CD4-positive, alpha-beta T cell treated with Interleukin-6 at 100 ng/mL for 8 hours (primary cell): ENCODE measurements at regions not wholly inside any gene's neighbourhood (a gene's known extent, or its start where the extent isn't known, plus 50 kb on each side); places are given as distances from the start of the nearest gene placed in this dataset.
"Not testable (repeated sequence)": the region's sequence is repeated elsewhere in the genome, so short reads cannot be mapped to it uniquely, and the experiment has no call there.

Experiments
- DNase-seq: peaks from one replicate; pipeline ENCODE4 v3.0.0-alpha.2; 2020; ENCODE audit warnings: mixed read lengths, low spot score

DNA sequence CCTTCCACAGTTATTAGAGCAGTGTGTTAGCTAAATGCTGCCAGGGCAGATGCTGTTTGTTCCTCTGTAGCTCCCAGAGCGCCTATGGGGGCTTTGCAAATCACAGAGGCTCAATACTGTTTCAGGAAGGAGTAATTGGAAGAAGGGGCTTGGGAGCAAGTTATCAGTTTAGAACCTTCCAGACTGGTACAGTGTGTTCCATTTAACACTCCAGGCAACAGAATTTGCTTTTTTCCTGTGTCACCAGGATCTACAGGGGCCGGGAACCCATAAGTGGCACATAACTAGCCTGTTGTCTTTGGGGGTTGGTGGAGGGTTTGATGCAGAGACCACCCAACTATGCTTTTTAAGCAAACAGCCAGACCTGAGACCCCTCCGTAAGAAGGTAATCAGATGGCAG is 307.3 kb upstream of the KCNN2 start:
- no peak for DNase-seq

GRCh38 chr5:114055318-114056184 is 306.3 kb upstream of the KCNN2 start:
- DNase-seq, result no peak

DNA sequence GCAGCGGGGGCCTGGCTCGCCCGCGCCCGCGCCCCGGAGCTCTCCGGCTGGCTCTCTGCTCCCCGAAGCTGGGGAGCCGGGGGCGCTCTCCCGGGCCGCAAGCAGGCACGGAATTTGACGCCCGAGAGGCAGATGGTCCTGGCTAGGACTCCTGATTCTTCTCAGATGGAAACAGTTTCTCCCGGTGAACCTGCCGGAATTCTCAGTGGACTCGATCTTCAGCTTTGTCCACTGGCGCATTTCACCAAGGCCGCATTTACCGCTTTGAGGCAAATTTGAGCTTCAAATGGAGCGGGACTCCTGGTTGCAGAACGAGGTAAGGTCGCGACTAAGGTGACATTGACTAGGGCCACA is 305.7 kb upstream of the KCNN2 start:
- DNase-seq, result no peak

DNA sequence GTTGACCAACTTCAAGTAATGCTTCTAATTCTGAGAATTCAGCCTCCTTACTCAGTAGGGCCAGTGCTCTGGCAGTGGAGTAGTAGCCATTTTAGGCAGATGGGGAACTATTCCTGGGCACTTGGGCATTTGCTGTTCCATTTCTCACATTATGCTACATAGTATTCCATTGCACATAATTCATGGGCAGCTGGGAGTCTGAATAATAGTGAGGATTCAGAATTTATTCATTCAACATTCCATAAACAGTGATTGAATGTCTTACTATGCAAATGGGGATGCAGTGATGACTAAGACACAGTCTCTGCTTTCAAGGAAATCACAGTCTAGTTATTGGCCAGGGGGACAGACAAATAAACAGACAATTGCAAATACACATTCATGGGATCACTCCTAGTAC is 301.0 kb upstream of the KCNN2 start:
- DNase-seq, result no peak

GRCh38 chr5:114062932-114063867 is 298.7 kb upstream of the KCNN2 start:
- DNase-seq, result no peak

DNA sequence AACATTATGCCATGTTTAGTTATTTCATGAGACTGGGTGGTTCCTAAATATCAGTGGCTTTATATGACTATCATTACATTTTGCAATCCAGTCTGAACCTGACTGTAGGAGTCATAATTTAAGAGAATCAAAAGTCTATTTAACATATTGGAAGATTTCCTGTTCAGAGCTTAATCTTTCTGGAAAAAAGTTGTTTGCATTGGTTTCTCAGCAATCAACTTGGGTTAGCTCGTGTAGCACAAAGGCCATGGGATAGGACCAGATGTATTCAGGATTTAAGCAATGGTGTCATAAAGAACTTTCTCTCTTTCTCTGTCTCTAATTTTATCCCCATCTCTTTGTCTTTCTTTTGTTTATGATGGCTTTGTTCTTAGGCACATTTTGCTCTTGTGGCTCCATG is 296.0 kb upstream of the KCNN2 start:
- DNase-seq, result no peak

- no peak for DNase-seq
Measured at GRCh38 chr5:114070093-114070722, 291.7 kb upstream of the KCNN2 start.

GRCh38 chr5:114089259-114089658 is 272.6 kb upstream of the KCNN2 start:
- no peak for DNase-seq

- no peak for DNase-seq
Measured at GRCh38 chr5:114097570-114097969, 264.3 kb upstream of the KCNN2 start.

DNA sequence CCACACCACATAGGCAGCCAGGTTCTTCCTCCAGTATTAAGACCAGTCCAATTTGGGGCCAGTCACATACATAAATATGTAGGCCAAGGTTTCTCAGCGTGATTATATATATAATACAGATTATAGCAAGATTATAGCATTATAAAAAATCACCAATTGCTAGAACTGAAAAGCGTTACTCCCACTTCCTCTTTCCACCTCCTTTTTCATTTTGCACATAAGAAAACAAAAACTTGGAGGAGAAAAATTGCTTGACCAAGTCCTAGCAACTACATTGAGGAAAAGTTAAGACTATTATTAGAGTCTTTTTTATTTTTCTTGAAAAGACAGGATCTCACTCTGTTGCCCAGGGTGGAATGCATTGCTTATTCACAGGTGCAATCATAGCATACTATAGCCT is 262.7 kb upstream of the KCNN2 start:
- no peak for DNase-seq

DNA sequence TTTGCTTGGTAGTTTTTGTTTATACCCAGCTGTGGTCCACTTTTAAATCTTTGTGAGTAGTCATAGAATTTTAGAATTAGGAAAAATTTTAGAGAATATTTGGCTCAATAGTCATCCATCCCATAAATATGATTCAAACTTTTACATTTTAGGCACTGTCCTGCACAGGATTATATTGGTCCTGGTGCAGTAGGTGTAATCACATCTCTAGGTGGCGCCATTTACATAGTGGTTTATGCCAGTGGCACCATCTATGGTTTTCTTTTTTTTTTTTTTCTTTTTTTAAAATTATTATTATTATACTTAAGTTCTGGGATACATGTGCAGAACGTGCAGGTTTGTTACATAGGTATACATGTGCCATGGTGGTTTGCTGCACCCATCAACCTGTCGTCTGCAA is 260.7 kb upstream of the KCNN2 start:
- no peak for DNase-seq

DNA sequence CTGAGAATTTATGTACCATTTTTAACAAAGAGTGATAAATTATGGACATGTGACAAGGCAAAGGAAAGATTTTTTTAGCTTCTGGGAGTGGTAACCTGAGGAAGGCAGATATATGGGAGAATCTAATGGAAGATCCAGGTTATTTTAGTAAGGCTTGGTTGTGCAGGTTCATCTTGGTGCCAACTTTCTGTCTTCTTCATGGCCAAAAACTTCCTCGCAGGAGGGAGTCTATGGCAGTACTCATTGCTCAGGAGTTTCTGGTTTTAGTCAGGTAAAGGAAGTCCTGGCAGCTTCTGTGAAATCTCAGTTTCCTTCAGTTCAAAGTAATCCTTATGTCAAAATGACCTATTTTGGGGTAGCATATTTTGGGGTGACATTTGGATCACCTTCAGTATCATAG is 248.3 kb upstream of the KCNN2 start:
- DNase-seq, result no peak

- no peak for DNase-seq
Measured at GRCh38 chr5:114116981-114117380, 244.9 kb upstream of the KCNN2 start.

DNA sequence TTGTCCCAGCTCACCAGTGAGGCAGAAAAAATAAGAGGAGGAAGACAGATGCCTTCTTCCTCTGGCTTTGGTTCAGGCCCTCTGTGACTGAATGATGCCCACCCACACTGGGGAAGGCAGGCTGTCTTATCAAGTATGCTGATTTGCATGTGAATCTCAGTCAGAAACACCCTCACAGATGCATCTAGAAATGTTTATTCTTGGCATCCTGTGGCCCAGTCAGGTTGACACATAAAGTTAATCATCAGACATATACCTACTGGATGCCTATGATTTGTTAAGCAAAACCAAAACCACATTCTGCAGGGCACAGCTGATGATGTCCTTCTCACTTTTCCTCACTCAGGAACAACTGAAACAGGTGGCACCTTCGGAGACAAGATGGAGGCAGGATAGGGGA is 243.4 kb upstream of the KCNN2 start:
- no peak for DNase-seq

DNA sequence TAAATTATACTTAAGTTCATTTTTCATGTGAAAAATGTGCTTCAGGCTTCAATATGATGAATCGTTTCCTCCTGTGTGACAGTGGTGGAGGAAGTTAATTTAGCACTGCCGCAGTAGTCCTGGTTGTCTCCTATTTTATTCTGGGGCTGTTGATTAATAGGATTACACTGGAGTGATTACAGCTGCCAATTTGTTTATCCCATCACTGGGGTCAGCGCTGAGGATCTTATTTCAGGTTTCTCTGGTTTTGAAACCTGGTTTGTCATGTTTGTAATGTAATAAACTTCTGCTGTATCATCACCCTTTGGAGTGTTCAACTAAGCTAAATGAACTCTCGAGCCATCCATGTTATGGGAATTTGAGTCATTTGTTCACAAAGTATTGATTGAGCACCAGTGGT is 241.7 kb upstream of the KCNN2 start:
- DNase-seq, result no peak

- DNase-seq, result no peak
Measured at GRCh38 chr5:114122852-114123251, 239.0 kb upstream of the KCNN2 start.

DNA sequence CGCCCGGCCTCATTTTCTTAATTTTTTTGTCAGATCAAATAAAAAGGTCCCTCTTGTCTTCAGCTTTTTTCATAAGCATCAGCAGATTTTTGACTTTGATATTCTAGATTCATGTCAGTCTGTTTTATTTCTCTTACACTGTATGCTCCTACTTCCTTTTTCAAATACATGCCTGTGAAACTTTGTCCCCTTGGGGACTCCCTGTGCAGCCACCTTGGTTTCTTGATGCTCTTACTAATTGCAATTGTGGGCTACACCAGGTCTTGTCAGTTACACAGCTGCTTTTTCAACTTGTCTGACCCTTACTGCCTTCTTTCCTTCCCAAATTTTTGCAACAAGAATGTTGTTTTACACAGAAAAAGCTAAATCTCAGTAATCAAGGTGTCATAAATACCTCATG is 238.2 kb upstream of the KCNN2 start:
- no peak for DNase-seq

- no peak for DNase-seq
Measured at GRCh38 chr5:114146398-114146797, 215.5 kb upstream of the KCNN2 start.

- no peak for DNase-seq
Measured at GRCh38 chr5:114148253-114148652, 213.6 kb upstream of the KCNN2 start.

DNA sequence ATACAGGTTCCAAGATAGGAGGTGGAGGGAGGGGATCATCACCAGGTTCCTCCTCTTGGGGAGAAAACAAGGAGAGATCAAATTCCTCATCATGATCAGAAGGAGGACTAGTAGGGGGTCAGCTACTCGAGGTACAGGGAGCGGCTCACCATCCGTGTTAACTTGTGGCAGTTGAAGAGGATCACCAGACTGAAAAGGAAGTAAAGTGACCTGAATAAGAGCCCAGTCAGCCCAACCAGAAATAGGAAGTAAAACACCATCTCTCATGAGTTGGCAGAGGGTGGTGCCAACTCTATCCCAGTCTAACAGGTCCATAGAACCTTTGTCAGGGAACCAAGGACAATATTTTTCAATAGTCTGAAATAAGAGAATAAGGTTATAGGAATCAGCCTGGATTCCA is 213.1 kb upstream of the KCNN2 start:
- not testable (repeated sequence) for DNase-seq

- no peak for DNase-seq
Measured at GRCh38 chr5:114152656-114153360, 209.1 kb upstream of the KCNN2 start.

DNA sequence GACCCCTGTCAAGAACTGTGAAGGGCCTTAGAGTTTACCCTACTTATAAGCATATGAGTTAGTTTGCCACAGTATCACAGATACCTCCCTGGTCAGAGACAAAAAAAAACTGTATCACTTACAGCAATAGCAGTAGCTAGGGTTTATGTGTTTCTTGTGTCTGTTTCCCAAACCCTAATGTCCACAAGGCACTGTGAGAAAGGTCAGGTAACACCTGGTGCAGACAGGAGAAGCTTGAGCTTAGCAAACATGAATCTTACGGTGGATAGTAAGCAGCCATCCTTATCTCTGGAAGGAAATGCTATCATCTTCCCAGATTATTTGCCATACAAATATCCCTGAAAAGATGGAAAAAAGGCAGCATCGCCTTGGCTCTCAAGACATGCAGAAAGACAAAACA is 208.5 kb upstream of the KCNN2 start:
- DNase-seq, result no peak
